ENCODE measurements at regions not wholly inside any gene's neighbourhood (a gene's known extent, or its start where the extent isn't known, plus 50 kb on each side); places are given as distances from the start of the nearest gene placed in this dataset.

GRCh38 chr14:86088156-86088555 lies 558.2 kb downstream of the FLRT2 start:
- no peak for TF ChIP-seq CTCF (IDR thresholded peaks at IDR 0.05; ENCODE audit: borderline replicate concordance)
- no peaks in the 10 kb centered on the region for H3K36me3 ChIP-seq
- no peak overlapping the region for H3K27ac ChIP-seq (replicated peaks)
- no peaks in the 10 kb centered on the region for H3K4me1 ChIP-seq
- peaks cover 9% of the 10 kb centered on the region for H3K9me3 ChIP-seq (replicated peaks)
- intact Hi-C loops (cut with micrococcal nuclease), result no loop called here
- no peak for DNase-seq
- no peak overlapping the region for H3K4me3 ChIP-seq
- H3K27me3 ChIP-seq (ENCODE audit: low read depth), result no peaks in the 10 kb centered on the region

GRCh38 chr14:86087377-86087776 lies 557.4 kb downstream of the FLRT2 start:
- DNase-seq, result no peak
- Histone ChIP-seq H3K27ac (replicated peaks) (no peak overlapping the region), H3K9me3 (replicated peaks) (peaks cover 9% of the 10 kb centered on the region), H3K4me1 (no peaks in the 10 kb centered on the region), H3K4me3 (no peak overlapping the region), H3K36me3 (no peaks in the 10 kb centered on the region), H3K27me3 (ENCODE audit: low read depth) (no peaks in the 10 kb centered on the region)
- intact Hi-C loops (cut with micrococcal nuclease), result no loop called here
- no peak for TF ChIP-seq CTCF (IDR thresholded peaks at IDR 0.05; ENCODE audit: borderline replicate concordance)

- no peak for TF ChIP-seq CTCF (IDR thresholded peaks at IDR 0.05; ENCODE audit: borderline replicate concordance)
- no peaks in the 10 kb centered on the region for H3K27me3 ChIP-seq (ENCODE audit: low read depth)
- no peaks in the 10 kb centered on the region for H3K4me1 ChIP-seq
- DNase-seq, result no peak
- H3K36me3 ChIP-seq, result no peaks in the 10 kb centered on the region
- intact Hi-C loops (cut with micrococcal nuclease), result no loop called here
- H3K9me3 ChIP-seq (replicated peaks), result peaks cover 6% of the 10 kb centered on the region
- H3K27ac ChIP-seq (replicated peaks), result no peak overlapping the region
- no peak overlapping the region for H3K4me3 ChIP-seq
Measured at GRCh38 chr14:86086962-86087361, 557.0 kb downstream of the FLRT2 start.

GRCh38 chr14:86084097-86084496 lies 554.2 kb downstream of the FLRT2 start:
- no peaks in the 10 kb centered on the region for H3K36me3 ChIP-seq
- TF ChIP-seq CTCF (IDR thresholded peaks at IDR 0.05; ENCODE audit: borderline replicate concordance), result no peak
- no peaks in the 10 kb centered on the region for H3K27me3 ChIP-seq (ENCODE audit: low read depth)
- no peak overlapping the region for H3K4me3 ChIP-seq
- intact Hi-C loops (cut with micrococcal nuclease), result no loop called here
- no peak for DNase-seq
- no peaks in the 10 kb centered on the region for H3K4me1 ChIP-seq
- no peak overlapping the region for H3K27ac ChIP-seq (replicated peaks)
- H3K9me3 ChIP-seq (replicated peaks), result no peaks in the 10 kb centered on the region

GRCh38 chr14:86083616-86084015 lies 553.7 kb downstream of the FLRT2 start:
- no peaks in the 10 kb centered on the region for H3K27me3 ChIP-seq (ENCODE audit: low read depth)
- H3K4me1 ChIP-seq, result no peaks in the 10 kb centered on the region
- no peak overlapping the region for H3K4me3 ChIP-seq
- H3K36me3 ChIP-seq, result no peaks in the 10 kb centered on the region
- no peaks in the 10 kb centered on the region for H3K9me3 ChIP-seq (replicated peaks)
- intact Hi-C loops (cut with micrococcal nuclease), result no loop called here
- DNase-seq, result no peak
- no peak for TF ChIP-seq CTCF (IDR thresholded peaks at IDR 0.05; ENCODE audit: borderline replicate concordance)
- H3K27ac ChIP-seq (replicated peaks), result no peak overlapping the region
